ENCODE measurements at regions not wholly inside any gene's neighbourhood (a gene's known extent, or its start where the extent isn't known, plus 50 kb on each side); places are given as distances from the start of the nearest gene placed in this dataset.

DNA sequence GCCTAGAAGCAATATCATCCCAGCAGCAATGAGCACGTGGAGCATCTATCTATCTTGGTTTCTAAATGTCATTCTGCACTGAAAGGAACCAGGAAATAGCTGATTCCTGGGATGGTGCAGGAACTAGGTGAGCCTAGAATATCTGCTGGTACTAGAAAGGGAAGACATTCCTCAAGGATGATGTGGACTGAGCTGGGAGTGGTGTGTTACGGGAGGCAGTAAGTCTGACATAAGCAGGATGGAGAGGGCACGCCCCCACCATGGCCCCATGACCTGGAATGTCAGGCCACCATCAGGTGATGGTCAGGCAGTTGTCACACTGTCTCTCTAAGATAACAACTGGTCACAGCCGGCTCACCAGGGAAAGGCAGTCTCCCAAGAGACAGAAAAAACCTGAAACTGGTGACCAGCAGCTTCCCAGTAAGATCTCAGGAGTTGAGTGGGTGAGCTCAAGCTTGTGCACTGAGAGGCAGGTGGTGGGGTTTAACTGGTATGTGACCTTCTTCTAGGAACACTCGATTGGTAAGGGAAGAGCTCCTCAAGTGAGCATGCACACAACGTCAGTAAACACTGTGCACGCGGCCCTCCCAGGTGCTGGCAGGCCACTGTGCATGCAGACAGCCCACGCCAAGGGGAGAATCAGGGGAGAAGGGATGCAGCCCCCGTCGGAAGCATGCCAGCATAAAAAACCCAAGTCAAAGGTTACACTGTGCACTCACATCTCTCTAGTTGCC, 148.7 kb downstream of the ADSS2 start:
- no peaks in the 10 kb centered on the region for H3K79me2 ChIP-seq (replicated peaks; ENCODE audit: insufficient read depth, low read length)
- no peaks in the 10 kb centered on the region for H3K9me2 ChIP-seq (ENCODE audit: insufficient read depth, low read length)
- no peak overlapping the region for H2AFZ ChIP-seq (ENCODE audit: low read depth, low read length)
- H3K4me3 ChIP-seq (ENCODE audit: low read length): no peak overlapping the region
- no peaks in the 10 kb centered on the region for H3K9me3 ChIP-seq (ENCODE audit: low read length)
- H3K27me3 ChIP-seq (ENCODE audit: insufficient read depth, low read depth, low read length): no peaks in the 10 kb centered on the region
- no peak overlapping the region for H3K27ac ChIP-seq (ENCODE audit: low read length)
- H3F3A ChIP-seq (ENCODE audit: insufficient read depth, low read length, poor library complexity, severe bottlenecking): no peaks in the 10 kb centered on the region
- TF ChIP-seq EP300 (conservative IDR thresholded peaks at IDR 0.05; ENCODE audit: poor library complexity, severe bottlenecking): no peak
- no peak overlapping the region for H3K4me2 ChIP-seq (ENCODE audit: low read length)
- no peaks in the 10 kb centered on the region for H4K20me1 ChIP-seq (ENCODE audit: insufficient read depth)
- H3K9ac ChIP-seq (ENCODE audit: low read length): no peak overlapping the region
- H3K36me3 ChIP-seq (ENCODE audit: insufficient read depth, low read length): no peaks in the 10 kb centered on the region

DNA sequence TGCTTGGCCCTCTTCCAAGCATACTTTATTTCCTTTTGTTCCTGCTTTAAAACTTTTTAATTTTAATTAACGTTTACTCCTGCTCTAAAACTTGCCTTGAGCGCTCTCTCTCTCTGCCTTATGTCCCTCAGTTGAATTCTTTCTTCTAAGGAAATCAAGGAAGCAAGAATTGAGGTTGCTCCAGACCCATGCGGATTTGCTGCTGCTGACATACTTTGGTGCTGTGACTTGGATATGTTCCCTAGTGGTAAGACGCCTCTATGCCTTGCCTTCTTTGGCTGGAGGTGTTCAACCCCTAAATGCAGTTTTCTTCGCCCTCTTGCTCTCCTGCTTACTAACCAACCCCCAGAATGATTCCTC, 148.1 kb downstream of the ADSS2 start:
- Histone ChIP-seq H3K27me3 (ENCODE audit: insufficient read depth, low read depth, low read length) (no peaks in the 10 kb centered on the region), H3K9me2 (ENCODE audit: insufficient read depth, low read length) (no peaks in the 10 kb centered on the region), H3K9me3 (ENCODE audit: low read length) (no peaks in the 10 kb centered on the region), H3K4me2 (ENCODE audit: low read length) (no peak overlapping the region), H3K79me2 (replicated peaks; ENCODE audit: insufficient read depth, low read length) (no peaks in the 10 kb centered on the region), H3K9ac (ENCODE audit: low read length) (no peak overlapping the region), H3F3A (ENCODE audit: insufficient read depth, low read length, poor library complexity, severe bottlenecking) (no peaks in the 10 kb centered on the region), H3K27ac (ENCODE audit: low read length) (no peak overlapping the region), H3K36me3 (ENCODE audit: insufficient read depth, low read length) (no peaks in the 10 kb centered on the region), H4K20me1 (ENCODE audit: insufficient read depth) (no peaks in the 10 kb centered on the region), H2AFZ (ENCODE audit: low read depth, low read length) (no peak overlapping the region), H3K4me3 (ENCODE audit: low read length) (no peak overlapping the region)
- TF ChIP-seq POLR2AphosphoS5 (IDR thresholded peaks at IDR 0.05): no peak
- TF ChIP-seq TAF1 (IDR thresholded peaks at IDR 0.05; ENCODE audit: low read depth): no peak
- TF ChIP-seq EP300 (conservative IDR thresholded peaks at IDR 0.05; ENCODE audit: poor library complexity, severe bottlenecking): no peak
- TF ChIP-seq SMC3 (conservative IDR thresholded peaks at IDR 0.05; ENCODE audit: poor library complexity): no peak
- TF ChIP-seq EZH2 (IDR thresholded peaks at IDR 0.05; ENCODE audit: borderline replicate concordance, insufficient read depth, low read length, poor library complexity, severe bottlenecking): no peak
- TF ChIP-seq RAD21 (conservative IDR thresholded peaks at IDR 0.05): no peak
- TF ChIP-seq, protein P1, sequence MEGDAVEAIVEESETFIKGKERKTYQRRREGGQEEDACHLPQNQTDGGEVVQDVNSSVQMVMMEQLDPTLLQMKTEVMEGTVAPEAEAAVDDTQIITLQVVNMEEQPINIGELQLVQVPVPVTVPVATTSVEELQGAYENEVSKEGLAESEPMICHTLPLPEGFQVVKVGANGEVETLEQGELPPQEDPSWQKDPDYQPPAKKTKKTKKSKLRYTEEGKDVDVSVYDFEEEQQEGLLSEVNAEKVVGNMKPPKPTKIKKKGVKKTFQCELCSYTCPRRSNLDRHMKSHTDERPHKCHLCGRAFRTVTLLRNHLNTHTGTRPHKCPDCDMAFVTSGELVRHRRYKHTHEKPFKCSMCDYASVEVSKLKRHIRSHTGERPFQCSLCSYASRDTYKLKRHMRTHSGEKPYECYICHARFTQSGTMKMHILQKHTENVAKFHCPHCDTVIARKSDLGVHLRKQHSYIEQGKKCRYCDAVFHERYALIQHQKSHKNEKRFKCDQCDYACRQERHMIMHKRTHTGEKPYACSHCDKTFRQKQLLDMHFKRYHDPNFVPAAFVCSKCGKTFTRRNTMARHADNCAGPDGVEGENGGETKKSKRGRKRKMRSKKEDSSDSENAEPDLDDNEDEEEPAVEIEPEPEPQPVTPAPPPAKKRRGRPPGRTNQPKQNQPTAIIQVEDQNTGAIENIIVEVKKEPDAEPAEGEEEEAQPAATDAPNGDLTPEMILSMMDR (IDR thresholded peaks at IDR 0.05; ENCODE audit: poor library complexity, severe bottlenecking): no peak
- TF ChIP-seq MXI1 (conservative IDR thresholded peaks at IDR 0.05; ENCODE audit: poor library complexity, severe bottlenecking): no peak
- TF ChIP-seq, protein P2, sequence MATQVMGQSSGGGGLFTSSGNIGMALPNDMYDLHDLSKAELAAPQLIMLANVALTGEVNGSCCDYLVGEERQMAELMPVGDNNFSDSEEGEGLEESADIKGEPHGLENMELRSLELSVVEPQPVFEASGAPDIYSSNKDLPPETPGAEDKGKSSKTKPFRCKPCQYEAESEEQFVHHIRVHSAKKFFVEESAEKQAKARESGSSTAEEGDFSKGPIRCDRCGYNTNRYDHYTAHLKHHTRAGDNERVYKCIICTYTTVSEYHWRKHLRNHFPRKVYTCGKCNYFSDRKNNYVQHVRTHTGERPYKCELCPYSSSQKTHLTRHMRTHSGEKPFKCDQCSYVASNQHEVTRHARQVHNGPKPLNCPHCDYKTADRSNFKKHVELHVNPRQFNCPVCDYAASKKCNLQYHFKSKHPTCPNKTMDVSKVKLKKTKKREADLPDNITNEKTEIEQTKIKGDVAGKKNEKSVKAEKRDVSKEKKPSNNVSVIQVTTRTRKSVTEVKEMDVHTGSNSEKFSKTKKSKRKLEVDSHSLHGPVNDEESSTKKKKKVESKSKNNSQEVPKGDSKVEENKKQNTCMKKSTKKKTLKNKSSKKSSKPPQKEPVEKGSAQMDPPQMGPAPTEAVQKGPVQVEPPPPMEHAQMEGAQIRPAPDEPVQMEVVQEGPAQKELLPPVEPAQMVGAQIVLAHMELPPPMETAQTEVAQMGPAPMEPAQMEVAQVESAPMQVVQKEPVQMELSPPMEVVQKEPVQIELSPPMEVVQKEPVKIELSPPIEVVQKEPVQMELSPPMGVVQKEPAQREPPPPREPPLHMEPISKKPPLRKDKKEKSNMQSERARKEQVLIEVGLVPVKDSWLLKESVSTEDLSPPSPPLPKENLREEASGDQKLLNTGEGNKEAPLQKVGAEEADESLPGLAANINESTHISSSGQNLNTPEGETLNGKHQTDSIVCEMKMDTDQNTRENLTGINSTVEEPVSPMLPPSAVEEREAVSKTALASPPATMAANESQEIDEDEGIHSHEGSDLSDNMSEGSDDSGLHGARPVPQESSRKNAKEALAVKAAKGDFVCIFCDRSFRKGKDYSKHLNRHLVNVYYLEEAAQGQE (IDR thresholded peaks at IDR 0.05; ENCODE audit: borderline replicate concordance): no peak
